HG03460 (cell line): ENCODE measurements at regions not wholly inside any gene's neighbourhood (a gene's known extent, or its start where the extent isn't known, plus 50 kb on each side); places are given as distances from the start of the nearest gene placed in this dataset.
"Not testable (repeated sequence)": the region's sequence is repeated elsewhere in the genome, so short reads cannot be mapped to it uniquely, and the experiment has no call there.

Experiments used
- ATAC-seq: cut with Tn5 transposase; IDR thresholded peaks from one replicate; pipeline ENCODE4 v1.9.1; 2021; ENCODE audit not compliant: unreplicated experiment

DNA sequence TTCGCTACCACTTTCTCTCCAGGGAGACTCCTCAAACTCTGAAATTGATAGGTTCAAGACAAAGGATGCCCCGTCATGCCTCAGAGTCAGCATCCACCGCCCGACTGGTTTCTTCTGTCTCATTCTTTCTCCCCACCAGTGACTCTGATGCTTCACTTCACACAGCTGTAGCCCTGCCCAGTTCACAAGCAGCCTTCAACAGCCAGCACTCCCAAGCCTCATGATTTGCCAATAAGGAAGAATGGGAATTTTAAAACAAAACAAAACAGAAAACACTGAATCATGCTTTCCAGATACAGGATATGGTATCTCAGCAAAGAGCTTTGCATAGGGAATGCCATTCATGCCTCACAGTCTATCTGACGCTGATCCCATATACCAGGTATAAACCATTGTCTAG lies 371.2 kb upstream of the RORB start:
- no peak for ATAC-seq

DNA sequence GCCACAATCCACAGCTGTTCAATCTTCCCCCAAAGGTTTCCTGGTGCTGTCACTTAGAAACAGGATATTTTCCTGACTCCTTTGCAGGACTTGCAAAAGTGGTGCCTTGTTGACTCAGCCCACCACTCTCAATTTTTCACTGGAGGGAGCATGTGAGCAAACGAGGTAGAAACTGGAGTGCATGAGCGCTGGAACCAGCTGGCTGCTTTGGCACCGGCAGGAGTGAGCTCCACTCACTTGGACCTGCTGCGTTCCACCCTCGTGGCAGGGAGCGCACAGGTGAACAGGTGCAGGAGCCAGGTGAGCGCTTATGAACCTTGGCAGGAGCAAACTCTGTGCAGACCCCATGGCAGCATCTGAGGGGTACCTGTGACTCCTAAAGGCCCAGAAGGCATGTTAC lies 364.1 kb upstream of the RORB start:
- no peak for ATAC-seq

DNA sequence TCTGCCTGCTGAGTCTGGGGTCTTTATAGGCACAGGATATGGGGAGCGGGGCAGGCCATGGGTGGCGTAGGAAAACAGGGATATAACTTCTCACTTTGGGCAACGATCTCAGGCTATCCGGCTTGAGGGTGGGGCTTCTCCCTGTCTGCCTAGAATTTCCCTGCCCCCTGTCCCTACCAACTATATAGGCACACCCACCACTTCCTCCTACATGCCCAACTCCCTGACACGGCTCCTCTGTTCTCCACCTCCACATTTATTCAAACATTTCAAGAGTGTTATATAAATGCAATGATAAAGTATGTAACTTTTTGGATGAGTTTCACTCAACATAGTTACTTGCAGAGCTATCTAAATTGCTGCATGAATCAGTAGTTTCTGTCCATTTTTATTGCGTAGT lies 363.2 kb upstream of the RORB start:
- ATAC-seq = no peak

DNA sequence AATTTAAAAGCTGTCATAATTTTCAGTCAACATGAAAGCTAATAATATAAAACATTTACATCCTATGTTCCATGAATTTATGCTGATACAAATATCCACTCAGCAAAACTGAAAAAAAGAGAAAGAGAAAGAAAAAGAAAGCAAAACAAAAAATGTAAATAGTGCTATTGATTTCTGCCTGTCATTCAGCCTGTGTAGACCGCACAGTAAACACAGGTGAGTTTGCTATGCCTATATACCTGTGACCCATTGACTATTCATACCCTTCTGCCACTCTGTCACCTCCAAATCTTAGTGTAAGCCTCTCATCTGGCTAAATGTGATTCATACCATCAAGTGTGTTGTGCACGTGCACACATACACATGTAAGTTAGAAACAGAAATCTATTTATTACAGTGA lies 359.0 kb upstream of the RORB start:
- no peak for ATAC-seq

DNA sequence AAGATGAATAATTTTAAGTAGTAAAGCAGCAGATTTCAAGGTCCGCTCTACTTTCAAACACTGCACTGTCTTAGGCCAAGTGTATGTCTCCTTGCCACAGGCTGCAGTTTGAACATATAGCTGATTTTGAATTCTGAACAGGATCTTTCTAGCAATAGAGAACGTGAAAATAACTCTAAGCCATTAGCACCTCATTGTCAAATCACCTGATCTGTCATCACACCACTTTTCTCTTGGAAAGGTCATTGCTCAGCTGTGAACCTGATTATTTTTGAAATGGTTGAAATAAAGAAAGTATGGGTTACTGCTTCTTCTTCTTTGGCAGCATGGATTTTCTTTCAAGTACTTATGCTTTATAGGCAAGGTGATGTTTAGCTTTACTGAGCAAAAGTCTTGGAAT lies 357.0 kb upstream of the RORB start:
- no peak for ATAC-seq

DNA sequence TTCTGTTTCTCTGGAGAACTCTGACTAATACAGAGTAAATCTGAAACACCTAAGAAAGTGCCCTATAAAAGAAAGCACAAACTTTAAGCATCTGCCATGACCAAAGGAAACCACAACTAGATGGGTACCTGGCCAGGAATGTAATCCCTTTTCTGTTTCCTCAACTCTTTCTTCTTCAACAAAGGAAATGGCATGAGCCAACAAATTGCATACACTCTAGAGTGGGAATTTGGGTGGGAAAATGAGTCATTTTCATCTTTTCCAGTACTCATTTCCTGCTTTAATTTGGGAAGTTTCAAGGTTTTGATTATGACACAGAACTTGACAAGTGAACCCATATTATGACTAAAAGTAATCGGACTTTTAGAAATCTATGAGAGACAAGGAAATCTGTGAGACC lies 349.2 kb upstream of the RORB start:
- no peak for ATAC-seq

DNA sequence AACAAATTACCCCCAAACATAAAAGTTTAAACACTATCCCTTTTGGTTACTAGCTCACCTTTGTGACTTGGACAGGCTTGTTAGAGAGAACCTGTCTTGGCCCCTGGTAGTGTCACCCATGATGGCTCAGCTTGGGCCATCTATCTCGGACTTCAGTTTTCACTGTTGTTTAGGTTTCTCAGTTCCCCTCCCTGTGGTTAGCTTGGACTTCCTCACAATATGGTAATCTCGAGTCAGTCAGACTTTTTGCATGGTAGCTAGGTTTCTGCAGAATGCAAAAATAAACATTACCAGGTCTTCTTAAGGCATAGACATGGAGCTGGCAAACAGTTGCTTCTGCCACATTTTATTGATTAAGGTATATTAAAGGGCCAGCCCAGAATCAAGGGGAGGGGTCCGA lies 324.3 kb upstream of the RORB start:
- peak; percentile 99 for ATAC-seq

DNA sequence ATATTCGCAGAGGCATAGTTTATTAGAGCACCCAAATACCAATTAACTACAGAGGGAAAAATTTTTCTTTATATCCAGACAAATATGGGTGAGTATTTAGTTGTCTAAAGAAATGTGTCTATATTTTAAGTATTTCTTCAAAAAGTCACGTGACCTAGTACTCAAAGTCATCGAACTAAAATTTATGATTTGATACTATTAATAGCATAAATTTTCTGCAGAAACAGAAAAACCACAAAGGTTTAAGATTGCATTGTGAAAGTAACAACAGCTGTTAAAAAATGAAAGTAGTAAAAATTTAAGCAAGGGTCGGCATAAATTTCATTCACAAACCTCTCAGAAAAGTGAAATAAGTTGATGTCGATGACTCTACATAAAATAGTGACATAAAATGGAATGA lies 323.9 kb upstream of the RORB start:
- peak; percentile 34 for ATAC-seq

DNA sequence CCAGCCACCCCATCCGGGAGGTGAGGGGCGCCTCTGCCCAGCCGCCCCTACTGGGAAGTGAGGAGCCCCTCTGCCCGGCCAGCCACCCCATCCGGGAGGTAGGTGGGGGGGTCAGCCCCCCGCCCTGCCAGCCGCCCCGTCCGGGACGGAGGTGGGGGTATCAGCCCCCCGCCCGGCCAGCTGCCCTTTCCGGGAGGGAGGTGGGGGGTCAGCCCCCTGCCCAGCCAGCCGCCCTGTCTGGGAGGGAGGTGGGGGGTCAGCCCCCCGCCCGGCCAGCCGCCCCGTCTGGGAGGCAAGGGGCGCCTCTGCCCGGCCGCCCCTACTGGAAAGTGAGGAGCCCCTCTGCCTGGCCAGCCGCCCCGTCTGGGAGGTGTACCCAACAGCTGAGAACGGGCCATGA lies 299.4 kb upstream of the RORB start:
- ATAC-seq = not testable (repeated sequence)

DNA sequence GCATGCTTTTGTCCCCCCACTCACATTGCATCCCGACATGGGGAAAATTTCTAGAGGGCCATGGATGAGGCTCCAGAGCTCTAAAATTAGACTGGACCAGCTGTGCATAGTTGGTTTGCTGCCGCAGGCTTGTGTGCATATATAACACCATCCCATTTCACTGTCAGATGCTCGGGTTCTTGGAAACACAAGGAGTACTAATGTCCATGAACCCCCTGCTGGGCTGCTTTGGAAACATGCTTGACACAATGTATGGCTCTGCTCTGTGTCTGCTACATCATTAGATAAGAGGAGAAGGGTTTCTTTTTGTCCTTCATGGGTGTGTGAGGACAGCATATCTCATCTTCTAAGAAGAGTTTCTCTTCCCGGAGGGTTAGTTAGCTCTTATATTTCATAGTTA lies 292.1 kb upstream of the RORB start:
- no peak for ATAC-seq

DNA sequence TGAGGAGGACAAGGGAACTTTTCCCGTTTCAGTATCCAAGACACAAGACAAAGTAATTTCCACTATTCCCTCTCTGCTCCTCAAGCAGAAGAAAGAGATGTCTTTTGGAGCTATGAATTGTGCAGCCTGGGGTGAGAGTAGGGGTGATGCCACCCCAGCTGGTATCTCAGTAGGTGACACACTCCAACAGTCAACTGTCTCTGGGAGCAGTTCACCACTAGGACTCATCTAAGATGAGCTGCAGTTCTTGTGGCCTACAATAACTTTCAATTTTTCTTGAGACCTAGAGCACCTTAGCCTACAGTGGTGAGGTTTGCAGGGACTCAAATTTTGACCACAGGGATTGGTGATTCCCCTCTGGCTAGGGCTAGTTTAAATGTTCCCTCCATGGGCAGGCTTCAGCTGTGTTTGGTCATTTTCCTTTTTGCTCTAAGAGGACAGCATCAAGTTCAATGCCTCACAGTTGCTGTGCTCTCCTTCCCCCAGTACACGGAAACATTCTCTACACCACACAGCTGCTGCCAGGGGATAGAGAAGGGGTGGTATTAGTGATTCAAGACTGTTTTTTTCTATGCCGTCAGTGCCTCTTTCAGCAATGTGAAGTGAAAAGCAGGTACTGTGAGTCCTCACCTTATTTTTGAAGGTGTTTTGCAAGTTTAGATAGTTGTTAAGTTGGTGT lies 278.6 kb upstream of the RORB start:
- no peak for ATAC-seq

DNA sequence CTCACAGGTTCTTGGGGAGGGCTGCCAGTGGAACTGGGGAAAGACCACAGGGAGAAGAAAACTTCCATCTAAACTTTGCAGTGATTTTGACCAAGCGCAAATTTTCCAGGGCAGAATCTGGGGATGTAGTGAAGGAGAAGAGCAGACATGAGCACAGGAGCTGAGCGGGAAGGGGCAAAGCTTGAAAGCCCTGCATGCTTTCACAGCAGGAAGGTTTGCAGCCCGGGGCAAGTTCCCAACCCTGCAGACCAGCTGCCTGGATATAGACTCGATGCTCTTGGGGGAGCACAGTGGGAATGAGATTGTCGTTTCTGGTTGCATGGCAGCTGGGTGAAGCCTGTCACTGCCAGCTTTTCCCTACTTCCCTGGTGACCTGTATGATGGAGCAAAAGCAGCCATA lies 276.8 kb upstream of the RORB start:
- no peak for ATAC-seq

DNA sequence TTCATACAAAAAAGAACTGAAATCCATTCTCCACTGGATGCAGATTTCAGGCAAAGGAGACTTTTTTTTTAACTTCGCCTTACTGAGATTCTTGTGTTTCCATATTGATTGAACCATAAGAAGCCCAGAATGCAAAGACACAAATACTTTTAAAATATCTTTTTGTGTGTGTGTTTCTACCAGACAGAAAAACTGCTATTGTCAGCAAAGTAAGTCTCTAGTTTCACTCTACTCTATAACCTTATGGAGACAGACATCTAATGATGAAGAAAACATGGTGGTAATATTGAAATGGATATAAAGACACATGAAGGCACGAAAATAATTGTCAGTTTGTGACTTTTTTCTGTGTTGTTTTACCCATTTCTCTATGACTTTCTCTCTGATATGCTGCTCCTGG lies 260.3 kb upstream of the RORB start:
- ATAC-seq = no peak

DNA sequence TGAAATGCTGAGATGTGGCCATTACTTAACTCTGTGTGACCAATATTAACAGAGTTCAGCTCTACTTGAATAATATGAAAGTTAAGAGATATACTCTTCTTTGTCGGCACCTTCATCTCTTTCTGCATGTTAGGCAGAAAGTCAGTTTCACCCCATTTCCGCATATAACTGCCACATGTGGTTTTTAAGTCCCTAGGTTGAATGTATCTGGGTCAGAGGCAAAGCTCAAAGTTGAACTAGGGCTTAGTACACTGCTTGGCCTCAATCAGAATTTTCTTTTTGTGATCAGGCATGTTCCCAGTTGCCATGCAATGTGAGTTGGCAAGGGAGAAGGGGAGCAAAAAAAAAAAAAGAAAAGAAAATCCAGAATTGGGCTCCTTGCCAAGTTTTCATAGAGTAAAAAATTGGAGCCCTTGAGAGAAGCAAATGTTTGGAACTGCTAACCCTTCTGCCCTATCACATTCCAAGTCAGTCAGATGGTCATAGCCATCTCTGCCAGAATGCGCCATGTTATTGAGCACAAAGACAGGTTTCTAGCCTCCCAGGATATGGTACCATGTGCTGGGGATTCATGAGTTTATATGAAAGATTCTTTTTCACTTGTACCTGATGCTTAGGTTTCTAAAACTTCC lies 251.2 kb upstream of the RORB start:
- no peak for ATAC-seq

DNA sequence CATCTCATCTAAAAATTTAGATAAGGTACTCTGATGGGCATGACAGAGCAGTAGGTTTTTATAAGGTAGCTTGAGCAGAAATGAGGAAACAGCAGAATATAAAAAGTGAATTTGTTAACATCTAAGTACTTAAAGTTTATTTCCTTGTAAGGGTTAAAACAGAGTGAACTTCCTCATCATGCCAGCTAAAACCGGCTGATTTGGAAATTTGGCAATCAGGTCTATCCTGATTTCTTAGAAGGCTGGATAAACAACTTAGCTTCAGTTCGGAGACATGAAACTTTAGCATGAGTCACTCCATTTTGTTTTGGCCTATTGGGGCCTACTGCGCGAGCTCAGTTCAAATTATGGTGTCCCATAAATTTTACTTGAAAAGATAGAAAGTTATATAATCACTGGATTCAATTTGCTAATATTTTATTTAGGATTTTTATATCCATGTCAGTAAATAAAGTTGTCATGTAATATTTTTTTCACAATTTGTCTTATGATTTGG lies 241.6 kb upstream of the RORB start:
- no peak for ATAC-seq

DNA sequence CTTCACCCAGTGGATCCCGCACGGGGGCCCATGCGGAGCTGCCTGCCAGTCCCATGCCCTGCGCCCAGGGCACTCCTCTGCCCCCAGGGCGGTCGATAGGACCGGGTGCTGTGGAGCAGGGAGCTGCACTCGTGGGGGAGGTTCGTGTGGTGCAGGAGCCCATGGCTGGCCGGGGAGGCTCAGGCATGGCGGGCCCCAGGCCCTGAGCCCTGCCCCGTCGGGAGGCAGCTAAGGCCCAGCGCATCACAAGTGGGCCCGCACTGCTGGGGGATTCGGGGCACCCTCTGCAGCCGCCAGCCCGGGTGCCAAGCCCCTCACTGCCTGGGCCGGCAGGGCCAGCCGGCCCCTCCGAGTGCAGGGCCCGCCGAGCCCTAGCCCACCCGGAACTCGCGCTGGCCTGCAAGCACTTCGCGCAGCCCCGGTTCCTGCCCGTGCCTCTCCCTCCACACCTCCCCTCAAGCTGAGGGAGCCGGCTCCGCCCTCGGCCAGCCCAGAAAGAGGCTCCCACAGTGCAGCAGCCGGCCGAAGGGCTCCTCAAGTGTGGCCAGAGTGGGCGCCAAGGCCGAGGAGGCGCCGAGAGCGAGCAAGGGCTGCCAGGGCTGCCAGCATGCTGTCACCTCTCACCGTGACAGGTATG lies 221.1 kb upstream of the RORB start:
- ATAC-seq = no peak

DNA sequence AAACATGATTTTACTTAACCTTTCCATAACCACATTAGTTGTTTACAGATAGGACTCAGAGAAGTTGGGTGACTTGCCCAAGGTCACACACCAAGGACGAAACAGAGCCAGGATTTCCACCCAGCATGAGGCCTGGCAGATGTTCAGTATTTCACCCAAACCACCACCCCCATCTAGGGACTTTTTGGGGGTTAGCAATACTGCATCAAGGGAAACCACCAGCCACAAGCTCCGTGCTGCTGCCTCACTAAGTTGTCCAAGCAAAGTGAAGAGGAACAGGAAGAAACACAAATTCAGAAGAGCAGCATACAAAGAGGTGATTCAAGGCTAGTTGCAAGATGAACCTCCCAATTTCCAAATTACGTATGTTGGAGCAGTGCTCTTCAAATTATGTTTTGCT lies 219.6 kb upstream of the RORB start:
- ATAC-seq = peak; percentile 98

DNA sequence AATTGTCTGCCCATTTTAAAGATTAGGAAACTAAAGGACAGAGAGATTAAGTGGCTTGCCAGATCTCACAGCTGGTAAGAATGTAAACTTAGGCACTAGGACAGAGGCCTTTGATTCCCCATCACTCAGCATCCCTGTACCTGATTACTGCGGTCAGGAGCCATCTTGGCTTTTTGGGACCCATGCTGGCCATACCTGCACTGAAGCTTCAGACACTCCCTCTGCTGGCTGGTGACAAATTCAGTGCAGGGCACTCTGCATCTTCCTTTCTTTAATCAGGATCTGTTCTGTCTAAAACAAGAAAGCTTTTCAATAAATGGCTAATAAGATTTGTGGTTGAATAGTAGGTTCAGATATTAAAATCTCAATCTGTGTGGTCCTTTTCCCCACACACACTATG lies 215.5 kb upstream of the RORB start:
- ATAC-seq = no peak

DNA sequence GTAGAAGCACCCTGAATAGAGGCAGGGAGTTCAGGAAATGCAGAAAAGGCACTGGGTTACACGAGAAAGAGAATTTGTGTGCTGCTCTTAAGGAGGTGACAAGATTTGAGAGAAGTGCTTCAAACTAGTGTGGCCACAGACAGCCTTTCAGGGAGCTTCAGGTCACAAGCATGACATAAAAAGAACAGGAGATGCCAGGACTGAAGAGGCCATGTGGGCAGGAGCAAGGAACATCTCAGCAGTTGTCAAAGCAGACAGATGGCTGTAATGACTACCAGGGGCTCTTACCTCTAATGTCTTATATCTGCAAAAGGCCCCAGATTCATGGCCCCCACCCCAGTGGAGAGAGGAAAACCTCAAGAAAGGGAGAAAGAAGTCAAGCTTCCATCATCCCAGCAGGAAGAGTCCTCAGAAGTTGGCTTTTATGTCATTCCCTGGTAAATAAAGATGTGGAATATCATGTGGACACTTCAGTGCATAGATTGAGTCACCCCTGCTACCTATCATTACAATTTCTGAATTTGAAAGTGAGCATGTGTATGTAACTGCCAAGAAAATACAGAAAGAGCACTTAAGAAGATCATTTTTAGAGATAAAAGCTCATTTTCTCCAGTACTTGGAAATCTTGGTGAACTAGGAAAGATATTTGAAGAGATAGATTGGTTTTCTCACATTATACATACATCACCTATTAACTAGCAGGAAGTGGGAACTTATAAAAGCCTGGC lies 214.4 kb upstream of the RORB start:
- no peak for ATAC-seq

DNA sequence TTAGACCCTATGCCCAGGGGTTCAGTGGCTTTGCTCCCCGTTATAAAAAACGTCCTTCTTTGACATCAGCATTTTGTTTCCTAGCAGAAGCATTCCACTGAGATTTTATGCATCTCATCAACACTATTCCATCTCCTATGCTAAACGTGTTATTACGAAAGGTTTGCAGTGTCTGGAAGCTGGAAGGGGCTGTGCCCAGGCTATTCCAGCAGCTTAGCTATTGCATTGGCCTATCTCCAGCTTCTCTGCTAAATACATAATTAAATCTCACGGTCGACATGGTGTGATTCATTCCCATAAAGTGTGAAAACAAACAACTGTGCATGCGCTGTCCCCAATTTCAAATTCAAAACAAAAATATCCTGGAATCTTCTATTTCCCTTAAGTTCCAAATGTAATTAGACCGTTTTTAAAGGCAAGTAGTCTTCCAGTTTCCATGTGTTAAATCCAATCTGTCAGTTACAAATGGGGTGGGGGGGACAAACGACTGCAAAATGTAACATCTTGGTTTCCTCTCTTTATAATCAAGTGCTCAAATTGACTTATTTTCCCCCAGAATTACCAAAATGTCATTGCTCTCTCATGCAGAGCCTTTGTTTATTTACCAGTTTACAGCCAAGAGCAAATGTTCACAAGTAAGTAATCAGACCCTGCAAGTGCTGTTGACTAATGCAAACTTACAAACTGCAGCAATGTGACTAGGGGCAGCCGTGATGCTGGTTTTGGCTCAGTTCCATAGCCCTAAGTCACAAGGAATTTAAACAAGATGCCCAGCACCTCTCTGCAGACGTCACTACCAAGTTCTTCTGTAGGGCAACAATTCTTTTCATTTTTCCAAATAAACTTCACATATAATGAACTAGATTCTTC lies 212.3 kb upstream of the RORB start:
- no peak for ATAC-seq

DNA sequence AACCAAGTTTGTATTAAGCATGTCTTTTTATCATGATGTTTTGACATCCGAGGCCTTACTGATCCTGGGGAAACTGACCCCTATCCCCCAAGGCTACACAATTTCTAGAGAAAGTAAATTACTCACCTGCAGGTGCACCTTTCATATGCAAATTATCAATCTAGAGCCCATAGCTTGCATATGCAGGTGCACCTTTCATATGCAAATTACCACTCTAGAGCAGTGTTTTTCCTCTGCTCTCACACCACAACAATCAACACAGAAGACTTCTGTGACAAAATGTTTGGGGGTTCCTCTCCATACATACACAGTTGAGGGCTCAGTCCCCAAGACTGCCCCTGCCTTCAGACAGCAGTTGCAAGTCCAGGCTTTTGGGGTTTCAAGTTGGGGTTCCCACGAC lies 203.7 kb upstream of the RORB start:
- no peak for ATAC-seq
